Upper lobe of left lung (tissue), 6 donors: ENCODE measurements at regions not wholly inside any gene's neighbourhood (a gene's known extent, or its start where the extent isn't known, plus 50 kb on each side); places are given as distances from the start of the nearest gene placed in this dataset.

Source experiments
- ATAC-seq, 2 donors: fragments of 200-7000 bp; cut with Tn5 transposase; one replicate each; pipeline ENCODE4 v1.9.1; 2022; ENCODE audit warnings: mild to moderate bottlenecking in 2 of 2, moderate library complexity in 2 of 2; ENCODE audit not compliant: low FRiP score in 2 of 2
- DNase-seq, 2 donors: peaks; one replicate each; pipeline ENCODE4 v3.0.0-alpha.2; 2019 to 2020
- H3K27ac ChIP-seq, 4 donors: fragments of 200-600 bp; sonication (generic); one replicate each; pipeline ENCODE4 v1.5.1; 2016 to 2019
- H3K27me3 ChIP-seq, 4 donors: fragments of 200-600 bp; sonication (generic); one replicate each; pipeline ENCODE4 v1.5.1; 2017 to 2019
- H3K36me3 ChIP-seq, 4 donors: fragments of 200-600 bp; sonication (generic); one replicate each; pipeline ENCODE4 v1.5.1; 2016 to 2019
- H3K4me1 ChIP-seq, 4 donors: fragments of 200-600 bp; sonication (generic); one replicate each; pipeline ENCODE4 v1.5.1; 2018 to 2019
- H3K4me3 ChIP-seq, 4 donors: fragments of 200-600 bp; sonication (generic); one replicate each; pipeline ENCODE4 v1.5.1; 2017 to 2019; ENCODE audit warnings: mild to moderate bottlenecking in 2 of 4, moderate library complexity in 1 of 4
- H3K9me3 ChIP-seq, 4 donors: fragments of 200-600 bp; sonication (generic); one replicate each; pipeline ENCODE4 v1.5.1; 2018 to 2019
- EP300 ChIP-seq, 4 donors: sonication (generic); formaldehyde crosslinking; IDR thresholded peaks; one replicate each; pipeline ENCODE4 v1.5.1; 2017; ENCODE audit warnings: antibody characterized with exemption in 4 of 4, control low read depth in 2 of 4
- POLR2A ChIP-seq, 4 donors: fragments of 450-650 bp; IDR thresholded peaks; one replicate each; pipeline ENCODE4 v1.5.1; 2016 to 2017; ENCODE audit warnings: antibody characterized with exemption in 4 of 4, mild to moderate bottlenecking in 2 of 4
- POLR2AphosphoS5 ChIP-seq, 2 donors: sonication (generic); formaldehyde crosslinking; IDR thresholded peaks; one replicate each; pipeline ENCODE4 v1.5.1; 2017; ENCODE audit warnings: antibody characterized with exemption in 2 of 2
- WGBS, 2 donors: methylation state at CpG; one replicate each; pipeline ENCODE4 v1.1.5; 2017 to 2018; 5-methylcytosine and 5-hydroxymethylcytosine counted together
- TF ChIP-seq, protein P1 (sequence below), 6 experiments: fragments of 450-650 bp in 4 of 6; fragments of 200-600 bp in 2 of 6; sonication (generic) in 2 of 6; IDR thresholded peaks; one replicate each; pipeline ENCODE4 v1.5.1; 2016 to 2019; ENCODE audit warnings: antibody characterized with exemption in 6 of 6
- donor health status: DM: no; HTN: no; CAD: no; lungs with moderate emphysema.
- donor health status: DM: no; HTN: yes; CAD: no; lungs with severe emphysema.

DNA sequence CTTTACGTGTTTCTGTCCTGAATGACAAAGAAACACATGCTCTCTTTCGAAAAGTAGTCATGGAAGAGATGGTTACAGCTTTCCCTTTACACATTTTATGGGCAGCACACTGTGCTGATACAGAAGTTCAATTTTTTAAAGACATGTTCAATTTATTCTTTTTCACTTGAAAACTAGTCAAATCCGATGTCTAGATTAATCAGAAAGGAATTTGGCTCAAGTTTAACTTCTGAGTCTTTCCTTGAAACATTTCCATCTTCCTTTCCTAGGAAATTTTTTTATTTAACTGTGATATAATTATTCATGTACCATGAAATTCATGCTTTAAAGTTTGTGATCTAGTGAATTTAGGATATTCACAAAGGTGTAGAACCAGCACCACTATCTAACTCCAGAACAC is 360.1 kb downstream of the TNS3 start:
- H3K4me3 ChIP-seq = no peak overlapping the region
- TF ChIP-seq POLR2AphosphoS5 (IDR thresholded peaks at IDR 0.05) (no peak), EP300 (IDR thresholded peaks at IDR 0.05) (no peak), POLR2A (IDR thresholded peaks at IDR 0.05) (no peak)
- TF ChIP-seq, protein P1, sequence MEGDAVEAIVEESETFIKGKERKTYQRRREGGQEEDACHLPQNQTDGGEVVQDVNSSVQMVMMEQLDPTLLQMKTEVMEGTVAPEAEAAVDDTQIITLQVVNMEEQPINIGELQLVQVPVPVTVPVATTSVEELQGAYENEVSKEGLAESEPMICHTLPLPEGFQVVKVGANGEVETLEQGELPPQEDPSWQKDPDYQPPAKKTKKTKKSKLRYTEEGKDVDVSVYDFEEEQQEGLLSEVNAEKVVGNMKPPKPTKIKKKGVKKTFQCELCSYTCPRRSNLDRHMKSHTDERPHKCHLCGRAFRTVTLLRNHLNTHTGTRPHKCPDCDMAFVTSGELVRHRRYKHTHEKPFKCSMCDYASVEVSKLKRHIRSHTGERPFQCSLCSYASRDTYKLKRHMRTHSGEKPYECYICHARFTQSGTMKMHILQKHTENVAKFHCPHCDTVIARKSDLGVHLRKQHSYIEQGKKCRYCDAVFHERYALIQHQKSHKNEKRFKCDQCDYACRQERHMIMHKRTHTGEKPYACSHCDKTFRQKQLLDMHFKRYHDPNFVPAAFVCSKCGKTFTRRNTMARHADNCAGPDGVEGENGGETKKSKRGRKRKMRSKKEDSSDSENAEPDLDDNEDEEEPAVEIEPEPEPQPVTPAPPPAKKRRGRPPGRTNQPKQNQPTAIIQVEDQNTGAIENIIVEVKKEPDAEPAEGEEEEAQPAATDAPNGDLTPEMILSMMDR (IDR thresholded peaks at IDR 0.05) = no peak

DNA sequence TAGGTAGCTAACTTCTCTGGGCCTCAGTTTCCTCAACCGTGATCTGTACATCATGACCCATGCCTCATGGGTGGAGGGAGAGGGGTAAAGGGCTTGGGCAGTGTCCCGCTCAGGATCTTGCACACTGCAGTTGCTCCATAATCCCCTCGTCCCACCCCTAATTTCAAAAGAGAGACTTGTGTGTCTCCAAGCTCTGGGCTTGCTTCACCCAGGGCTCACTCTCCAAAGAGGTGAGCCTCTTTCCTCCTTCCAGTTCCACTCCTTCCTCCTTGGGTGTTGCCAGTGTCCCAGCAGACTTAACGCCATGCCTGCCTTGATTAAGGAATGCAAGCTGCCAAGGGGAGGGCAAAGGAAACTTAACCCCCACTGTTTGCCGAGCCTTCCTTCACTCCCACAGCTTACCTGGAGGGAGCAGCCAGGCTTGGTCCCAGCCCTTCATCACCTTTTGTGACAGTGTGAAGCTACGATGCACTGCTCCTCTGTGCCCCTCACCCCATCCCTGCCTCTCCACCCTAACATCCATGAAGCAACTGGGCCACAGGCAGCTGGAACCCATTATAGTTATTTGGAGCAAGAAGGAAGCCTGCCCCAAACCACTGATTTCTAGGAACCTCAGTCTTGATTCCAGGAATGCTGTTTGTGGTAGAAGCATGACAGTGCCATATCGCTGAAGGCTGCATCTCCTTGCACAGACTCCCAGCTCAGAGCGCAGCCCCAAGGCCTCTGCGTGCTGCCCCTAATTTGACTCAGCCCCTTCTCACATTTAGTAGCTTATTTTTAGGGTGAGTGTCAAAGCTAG is 363.3 kb downstream of the TNS3 start:
- peak; percentile 24 to 31 for ATAC-seq
- DNase-seq = no peak
- Histone ChIP-seq H3K36me3 (no peaks in the 10 kb centered on the region), H3K9me3 (no peaks in the 10 kb centered on the region), H3K4me1 (no peaks in the 10 kb centered on the region), H3K4me3 (no peak overlapping the region), H3K27me3 (no peaks in the 10 kb centered on the region), H3K27ac (no peak overlapping the region)
- TF ChIP-seq, protein P1 (IDR thresholded peaks at IDR 0.05) = no peak
- TF ChIP-seq POLR2A (IDR thresholded peaks at IDR 0.05) (no peak), POLR2AphosphoS5 (IDR thresholded peaks at IDR 0.05) (no peak), EP300 (IDR thresholded peaks at IDR 0.05) (no peak)
- 81% methylated on average over 9 of the region's 9 CpGs for WGBS, 2 donors

More for the DNA sequence above, 360.1 kb downstream of the TNS3 start:
- H3K36me3 ChIP-seq = no peaks in the 10 kb centered on the region
- 83 to 84% methylated on average over 3 of the region's 3 CpGs for WGBS, 2 donors
- H3K4me1 ChIP-seq = no peaks in the 10 kb centered on the region
- H3K27me3 ChIP-seq = no peaks in the 10 kb centered on the region
- DNase-seq (no peak), ATAC-seq (no peak)
- H3K27ac ChIP-seq = no peak overlapping the region
- no peaks in the 10 kb centered on the region for H3K9me3 ChIP-seq

DNA sequence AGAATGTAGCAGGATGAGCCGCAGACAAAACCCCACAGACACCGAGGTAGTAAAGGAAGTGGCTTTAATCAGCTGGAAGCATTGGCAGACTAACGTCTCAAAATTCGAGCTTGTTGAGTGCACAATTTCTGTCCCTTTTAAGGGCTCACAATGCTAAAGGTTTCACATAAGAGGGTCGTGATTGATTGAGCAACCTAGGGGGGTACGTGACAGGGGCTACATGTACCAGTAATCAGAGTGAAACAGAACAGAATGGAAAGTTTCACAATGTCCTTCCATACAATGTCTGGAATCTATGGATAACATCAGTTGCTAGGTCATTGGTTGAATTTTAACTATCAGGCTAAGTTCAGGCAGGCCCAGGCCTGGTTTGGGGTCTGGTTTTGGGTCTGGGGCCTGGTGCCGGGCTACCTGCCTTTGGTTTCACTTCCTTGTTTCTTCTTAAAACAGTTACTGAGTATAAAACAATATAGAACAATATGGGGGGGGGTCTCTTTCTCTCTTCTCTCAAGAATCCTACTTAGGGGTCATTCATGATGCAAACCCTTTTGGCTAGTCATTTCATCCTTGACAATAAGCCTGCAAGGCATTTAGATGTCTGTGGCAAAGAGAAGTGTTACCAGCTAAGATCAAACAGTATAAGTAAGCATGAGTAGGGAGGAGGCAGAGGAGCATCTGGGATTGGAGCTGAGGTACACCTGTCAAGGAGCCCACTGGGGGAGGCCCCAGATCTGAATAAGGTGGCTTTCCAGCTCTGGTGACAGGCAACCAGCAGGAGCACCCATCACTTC is 364.1 kb downstream of the TNS3 start:
- H3K9me3 ChIP-seq = no peaks in the 10 kb centered on the region
- TF ChIP-seq, protein P1 (IDR thresholded peaks at IDR 0.05) = no peak
- TF ChIP-seq EP300 (IDR thresholded peaks at IDR 0.05) (no peak), POLR2AphosphoS5 (IDR thresholded peaks at IDR 0.05) (no peak), POLR2A (IDR thresholded peaks at IDR 0.05) (no peak)
- ATAC-seq (no peak), DNase-seq (no peak)
- no peak overlapping the region for H3K27ac ChIP-seq
- no peaks in the 10 kb centered on the region for H3K36me3 ChIP-seq
- WGBS, 2 donors = 73 to 77% methylated on average over 7 of the region's 7 CpGs
- H3K4me1 ChIP-seq = no peaks in the 10 kb centered on the region
- H3K4me3 ChIP-seq = no peak overlapping the region
- no peaks in the 10 kb centered on the region for H3K27me3 ChIP-seq

DNA sequence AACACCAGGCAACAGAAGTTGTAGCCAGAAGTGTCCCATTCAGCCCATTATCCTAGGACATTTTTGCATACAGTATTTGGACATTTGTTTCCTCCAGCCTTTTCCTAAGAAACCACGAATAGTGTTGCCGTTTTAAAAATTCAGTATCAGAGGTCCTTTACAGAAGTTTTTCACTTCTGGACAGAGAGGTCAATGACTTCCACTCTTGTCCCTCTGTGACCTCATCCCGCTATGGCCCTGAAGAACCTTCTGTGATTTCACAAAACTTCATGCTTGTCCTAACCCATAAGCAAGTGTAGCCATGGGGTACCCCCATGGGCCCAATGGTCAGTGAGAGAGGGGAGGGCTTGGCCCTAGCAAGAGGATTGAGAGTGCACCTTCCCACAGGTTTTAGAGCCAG is 364.8 kb downstream of the TNS3 start:
- whole genome bisulfite sequencing, 2 donors = 87% methylated on average over 3 of the region's 3 CpGs
- DNase-seq = no peak
- H3K4me3 ChIP-seq = no peak overlapping the region
- no peaks in the 10 kb centered on the region for H3K27me3 ChIP-seq
- no peak for TF ChIP-seq POLR2AphosphoS5 (IDR thresholded peaks at IDR 0.05)
- TF ChIP-seq, protein P1 (IDR thresholded peaks at IDR 0.05) = no peak
- TF ChIP-seq POLR2A (IDR thresholded peaks at IDR 0.05) = no peak
- TF ChIP-seq EP300 (IDR thresholded peaks at IDR 0.05) = no peak
- no peaks in the 10 kb centered on the region for H3K4me1 ChIP-seq
- H3K36me3 ChIP-seq = no peaks in the 10 kb centered on the region
- no peak for ATAC-seq
- H3K27ac ChIP-seq = no peak overlapping the region
- no peaks in the 10 kb centered on the region for H3K9me3 ChIP-seq
